NT2/D1 (cell line): ENCODE measurements at regions not wholly inside any gene's neighbourhood (a gene's known extent, or its start where the extent isn't known, plus 50 kb on each side); places are given as distances from the start of the nearest gene placed in this dataset.

Experiments used
- YY1 ChIP-seq: IDR thresholded peaks from 2 replicates; pipeline ENCODE4 v1.6.1; 2011; ENCODE audit not compliant: insufficient read length, insufficient read depth
- ZNF274 ChIP-seq: IDR thresholded peaks from 2 replicates; pipeline ENCODE4 v1.6.1; 2011; ENCODE audit warnings: mild to moderate bottlenecking, low read depth, low read length

GRCh38 chr14:41972531-41972930 lies 365.9 kb downstream of the LRFN5 start:
- TF ChIP-seq YY1 (no peak), ZNF274 (no peak)
